Effector memory CD8-positive, alpha-beta T cell (primary cell): ENCODE measurements at regions not wholly inside any gene's neighbourhood (a gene's known extent, or its start where the extent isn't known, plus 50 kb on each side); places are given as distances from the start of the nearest gene placed in this dataset.

Experiments
- ATAC-seq: fragments of 150-1000 bp; cut with Tn5 transposase; replicated peaks from 2 replicates; pipeline ENCODE4 v1.10.0; 2021; ENCODE audit warnings: mild to moderate bottlenecking, moderate library complexity
- DNase-seq, 3 experiments: peaks; one replicate each; pipeline ENCODE4 v3.0.0; 2021
- H3K27ac Mint-ChIP-seq, 2 donors: one replicate each; pipeline ENCODE4 v1.8.0; 2022; ENCODE audit warnings: mild to moderate bottlenecking in 2 of 2, mixed read lengths in 2 of 2, moderate library complexity in 2 of 2
- H3K27me3 Mint-ChIP-seq, 2 donors: one replicate each; pipeline ENCODE4 v1.8.0; 2022; ENCODE audit warnings: mixed read lengths in 2 of 2
- H3K36me3 Mint-ChIP-seq: one replicate; pipeline ENCODE4 v1.8.0; 2022; ENCODE audit warnings: mild to moderate bottlenecking, moderate library complexity, mixed read lengths; ENCODE audit not compliant: insufficient read depth
- H3K4me1 Mint-ChIP-seq, 2 donors: one replicate each; pipeline ENCODE4 v1.8.0; 2022; ENCODE audit warnings: low read depth in 2 of 2, mixed read lengths in 2 of 2
- H3K4me3 Mint-ChIP-seq, 2 donors: one replicate each; pipeline ENCODE4 v1.8.0; 2022; ENCODE audit warnings: mild to moderate bottlenecking in 2 of 2, mixed read lengths in 2 of 2, moderate library complexity in 2 of 2
- H3K9me3 Mint-ChIP-seq, 2 donors: one replicate each; pipeline ENCODE4 v1.8.0; 2022; ENCODE audit warnings: mixed read lengths in 2 of 2

- peaks cover 0 to 38% of the 10 kb centered on the region in 2 donors for H3K27me3 Mint-ChIP-seq
- no peak for DNase-seq
- no peaks in the 10 kb centered on the region for H3K36me3 Mint-ChIP-seq
- no peaks in the 10 kb centered on the region for H3K9me3 Mint-ChIP-seq
- H3K4me1 Mint-ChIP-seq = no peaks in the 10 kb centered on the region
- H3K4me3 Mint-ChIP-seq = no peak overlapping the region
- no peak overlapping the region for H3K27ac Mint-ChIP-seq
- ATAC-seq = no peak
Observed at GRCh38 chr16:86186313-86186712, 287.4 kb downstream of the IRF8 start.

- Mint-ChIP-seq H3K9me3 (no peaks in the 10 kb centered on the region), H3K4me3 (no peak overlapping the region), H3K36me3 (no peaks in the 10 kb centered on the region), H3K27me3 (peaks cover 30 to 75% of the 10 kb centered on the region in 2 donors), H3K4me1 (no peaks in the 10 kb centered on the region), H3K27ac (no peak overlapping the region)
- DNase-seq = no peak
- no peak for ATAC-seq
Observed at GRCh38 chr16:86189934-86190333, 291.0 kb downstream of the IRF8 start.

GRCh38 chr16:86191663-86192062, 292.7 kb downstream of the IRF8 start:
- DNase-seq = no peak
- Mint-ChIP-seq H3K27me3 (peaks cover 32 to 82% of the 10 kb centered on the region in 2 donors), H3K36me3 (no peaks in the 10 kb centered on the region), H3K9me3 (no peaks in the 10 kb centered on the region), H3K4me1 (no peaks in the 10 kb centered on the region), H3K4me3 (no peak overlapping the region), H3K27ac (no peak overlapping the region)
- no peak for ATAC-seq

GRCh38 chr16:86193528-86194193, 294.7 kb downstream of the IRF8 start:
- no peak for DNase-seq
- no peak for ATAC-seq
- no peaks in the 10 kb centered on the region for H3K4me1 Mint-ChIP-seq
- no peak overlapping the region for H3K4me3 Mint-ChIP-seq
- no peak overlapping the region for H3K27ac Mint-ChIP-seq
- no peaks in the 10 kb centered on the region for H3K36me3 Mint-ChIP-seq
- H3K9me3 Mint-ChIP-seq = no peaks in the 10 kb centered on the region
- H3K27me3 Mint-ChIP-seq = peaks cover 46 to 89% of the 10 kb centered on the region in 2 donors

GRCh38 chr16:86195863-86196630, 297.1 kb downstream of the IRF8 start:
- H3K36me3 Mint-ChIP-seq = no peaks in the 10 kb centered on the region
- no peak for ATAC-seq
- peaks cover 65 to 99% of the 10 kb centered on the region in 2 donors for H3K27me3 Mint-ChIP-seq
- H3K9me3 Mint-ChIP-seq = no peaks in the 10 kb centered on the region
- no peak overlapping the region for H3K27ac Mint-ChIP-seq
- H3K4me3 Mint-ChIP-seq = no peak overlapping the region
- DNase-seq = no peak
- no peaks in the 10 kb centered on the region for H3K4me1 Mint-ChIP-seq

- Mint-ChIP-seq H3K4me3 (no peak overlapping the region), H3K27me3 (peaks cover 68 to 99% of the 10 kb centered on the region in 2 donors), H3K36me3 (no peaks in the 10 kb centered on the region), H3K9me3 (no peaks in the 10 kb centered on the region), H3K4me1 (no peaks in the 10 kb centered on the region), H3K27ac (no peak overlapping the region)
- no peak for ATAC-seq
- no peak for DNase-seq
Observed at GRCh38 chr16:86196687-86197391, 297.9 kb downstream of the IRF8 start.

GRCh38 chr16:86198206-86199118, 299.5 kb downstream of the IRF8 start:
- Mint-ChIP-seq H3K36me3 (no peaks in the 10 kb centered on the region), H3K27me3 (peaks cover 63 to 99% of the 10 kb centered on the region in 2 donors), H3K27ac (no peak overlapping the region), H3K4me3 (no peak overlapping the region), H3K9me3 (no peaks in the 10 kb centered on the region), H3K4me1 (no peaks in the 10 kb centered on the region)
- DNase-seq = no peak
- no peak for ATAC-seq

- DNase-seq (no peak), ATAC-seq (no peak)
- H3K36me3 Mint-ChIP-seq = no peaks in the 10 kb centered on the region
- H3K4me1 Mint-ChIP-seq = no peaks in the 10 kb centered on the region
- peaks cover 58 to 98% of the 10 kb centered on the region in 2 donors for H3K27me3 Mint-ChIP-seq
- no peak overlapping the region for H3K27ac Mint-ChIP-seq
- no peaks in the 10 kb centered on the region for H3K9me3 Mint-ChIP-seq
- H3K4me3 Mint-ChIP-seq = no peak overlapping the region
Observed at GRCh38 chr16:86199182-86199581, 300.2 kb downstream of the IRF8 start.

- no peak overlapping the region for H3K27ac Mint-ChIP-seq
- H3K9me3 Mint-ChIP-seq = no peaks in the 10 kb centered on the region
- H3K27me3 Mint-ChIP-seq = peaks cover 52 to 89% of the 10 kb centered on the region in 2 donors
- H3K36me3 Mint-ChIP-seq = no peaks in the 10 kb centered on the region
- no peak for DNase-seq
- H3K4me1 Mint-ChIP-seq = no peaks in the 10 kb centered on the region
- H3K4me3 Mint-ChIP-seq = no peak overlapping the region
- no peak for ATAC-seq
Observed at GRCh38 chr16:86199871-86200695, 301.1 kb downstream of the IRF8 start.

GRCh38 chr16:86200722-86201121, 301.8 kb downstream of the IRF8 start:
- H3K36me3 Mint-ChIP-seq = no peaks in the 10 kb centered on the region
- no peak overlapping the region for H3K27ac Mint-ChIP-seq
- no peaks in the 10 kb centered on the region for H3K4me1 Mint-ChIP-seq
- peaks cover 52 to 84% of the 10 kb centered on the region in 2 donors for H3K27me3 Mint-ChIP-seq
- H3K9me3 Mint-ChIP-seq = no peaks in the 10 kb centered on the region
- no peak for ATAC-seq
- H3K4me3 Mint-ChIP-seq = no peak overlapping the region
- no peak for DNase-seq

GRCh38 chr16:86201746-86202145, 302.8 kb downstream of the IRF8 start:
- H3K36me3 Mint-ChIP-seq = no peaks in the 10 kb centered on the region
- no peak overlapping the region for H3K27ac Mint-ChIP-seq
- no peaks in the 10 kb centered on the region for H3K4me1 Mint-ChIP-seq
- no peaks in the 10 kb centered on the region for H3K9me3 Mint-ChIP-seq
- H3K4me3 Mint-ChIP-seq = no peak overlapping the region
- peaks cover 49 to 74% of the 10 kb centered on the region in 2 donors for H3K27me3 Mint-ChIP-seq
- DNase-seq (no peak), ATAC-seq (no peak)

GRCh38 chr16:86202267-86202666, 303.3 kb downstream of the IRF8 start:
- ATAC-seq = no peak

More at GRCh38 chr16:86202267-86202666, 303.3 kb downstream of the IRF8 start:
- Mint-ChIP-seq H3K27me3 (peaks cover 44 to 69% of the 10 kb centered on the region in 2 donors), H3K9me3 (no peaks in the 10 kb centered on the region), H3K4me3 (no peak overlapping the region), H3K27ac (no peak overlapping the region), H3K4me1 (no peaks in the 10 kb centered on the region), H3K36me3 (no peaks in the 10 kb centered on the region)
- no peak for DNase-seq
